Adrenal gland (tissue), 9 donors: ENCODE measurements at regions not wholly inside any gene's neighbourhood (a gene's known extent, or its start where the extent isn't known, plus 50 kb on each side); places are given as distances from the start of the nearest gene placed in this dataset.
"Not testable (repeated sequence)": the region's sequence is repeated elsewhere in the genome, so short reads cannot be mapped to it uniquely, and the experiment has no call there.

ENCODE experiments used
- DNase-seq, 7 donors: peaks; one replicate each; pipeline ENCODE4 v3.0.0-alpha.2; 2019 to 2020
- H3K27ac ChIP-seq, 5 donors: fragments of 200-600 bp; sonication (generic) in 4 of 5; 1 replicate in 3 of 5; 2 replicates in 2 of 5; pipeline versions ENCODE4 v1.5.1 to v1.8.0; 2016 to 2020; ENCODE audit warnings: mild to moderate bottlenecking in 1 of 5
- H3K27me3 ChIP-seq: fragments of 200-600 bp; 2 replicates; pipeline ENCODE4 v1.8.0; 2021
- H3K36me3 ChIP-seq, 2 donors: fragments of 200-600 bp; replicated peaks in 1 of 2; 1 replicate in 1 of 2; 2 replicates in 1 of 2; pipeline versions ENCODE4 v1.5.1 to v1.8.0; 2018 to 2022
- H3K4me1 ChIP-seq, 2 donors: fragments of 200-600 bp; replicated peaks in 1 of 2; 1 replicate in 1 of 2; 2 replicates in 1 of 2; pipeline versions ENCODE4 v1.5.1 to v1.8.0; 2018 to 2021
- H3K4me3 ChIP-seq, 4 donors: fragments of 200-600 bp; sonication (generic) in 3 of 4; one replicate each; pipeline ENCODE4 v1.5.1; 2016 to 2018
- H3K9me3 ChIP-seq, 3 donors: fragments of 200-600 bp; sonication (generic) in 1 of 3; replicated peaks in 1 of 3; 1 replicate in 2 of 3; 2 replicates in 1 of 3; pipeline versions ENCODE4 v1.5.1 to v1.8.0; 2016 to 2021
- CTCF ChIP-seq, 6 experiments: fragments of 450-650 bp in 4 of 6; fragments of 200-600 bp in 2 of 6; sonication (generic) in 1 of 6; IDR thresholded peaks; 1 replicate in 5 of 6; 2 replicates in 1 of 6; pipeline versions ENCODE4 v1.5.1 to v1.8.0; 2016 to 2021; ENCODE audit warnings: antibody characterized with exemption in 6 of 6, mild to moderate bottlenecking in 2 of 6, moderate library complexity in 1 of 6
- POLR2A ChIP-seq, 2 donors: fragments of 450-650 bp; IDR thresholded peaks; one replicate each; pipeline ENCODE4 v1.6.1; 2017; ENCODE audit warnings: antibody characterized with exemption in 2 of 2, mild to moderate bottlenecking in 2 of 2, moderate library complexity in 1 of 2
- WGBS, 4 donors: extraction: QIAGEN DNeasy Blood & Tissue Kit in 2 of 4; methylation state at CpG; one replicate each; pipeline versions ENCODE4 v1.1.5 to v1.1.7; 2013 to 2017; 5-methylcytosine and 5-hydroxymethylcytosine counted together
- intact Hi-C, 2 donors: fragments of 100-400 bp; cut with DNase I; formaldehyde crosslinking; loops; one replicate each; pipeline versions ENCODE4 v1.14.1 to v1.15.0; 2022 to 2023
- donor health status: healthy with polysubstance abuse.
- donor health status: Bipolar disorder and iron deficiency.
- donor health status: DM: yes; HTN: yes; CAD: no.
- donor health status: DM: no; HTN: no; CAD: no.
- donor health status: DM: no; HTN: no; CAD: no.

- Histone ChIP-seq H3K9me3 (no peaks in the 10 kb centered on the region), H3K36me3 (no peaks in the 10 kb centered on the region), H3K27ac (peak overlapping the region in 1 of 5 donors; percentile 22), H3K4me3 (no peak overlapping the region), H3K27me3 (no peaks in the 10 kb centered on the region), H3K4me1 (no peaks in the 10 kb centered on the region)
- intact Hi-C loops: no loop called here
- no peak for TF ChIP-seq POLR2A (IDR thresholded peaks at IDR 0.05)
- TF ChIP-seq CTCF (IDR thresholded peaks at IDR 0.05): no peak
- 71 to 85% (median 80%) methylated on average over 8 of the region's 8 CpGs for WGBS, 4 donors
- DNase-seq: no peak
Measured at GRCh38 chr1:87435484-87435883, 106.8 kb downstream of the LMO4 start.

GRCh38 chr1:87436115-87436514 lies 107.4 kb downstream of the LMO4 start:
- not testable (repeated sequence) for H3K4me3 ChIP-seq
- peak overlapping the region in 1 of 5 donors; percentile 22 for H3K27ac ChIP-seq

GRCh38 chr1:87436534-87436933 lies 107.9 kb downstream of the LMO4 start:
- no peak for TF ChIP-seq CTCF (IDR thresholded peaks at IDR 0.05)
- TF ChIP-seq POLR2A (IDR thresholded peaks at IDR 0.05): no peak
- peak in 3 of 7 donors; percentile 9 to 22 (median 13) for DNase-seq
- Histone ChIP-seq H3K36me3 (no peaks in the 10 kb centered on the region), H3K27me3 (no peaks in the 10 kb centered on the region), H3K27ac (no peak overlapping the region), H3K9me3 (no peaks in the 10 kb centered on the region), H3K4me3 (no peak overlapping the region), H3K4me1 (no peaks in the 10 kb centered on the region)
- intact Hi-C loops: no loop called here
- 47 to 76% (median 67%) methylated on average over 3 to 4 of the region's 4 CpGs for WGBS, 4 donors

More at GRCh38 chr1:87436115-87436514, 107.4 kb downstream of the LMO4 start:
- 65 to 73% (median 68%) methylated on average over 8 of the region's 8 CpGs for WGBS, 4 donors
- DNase-seq, H3K4me1 ChIP-seq, intact Hi-C loops, H3K27me3 ChIP-seq, H3K36me3 ChIP-seq, H3K9me3 ChIP-seq: not testable (repeated sequence)

GRCh38 chr1:87437663-87438295 lies 109.1 kb downstream of the LMO4 start:
- H3K27me3 ChIP-seq: no peaks in the 10 kb centered on the region
- H3K36me3 ChIP-seq: no peaks in the 10 kb centered on the region
- DNase-seq: no peak
- WGBS, 4 donors: 47 to 55% (median 50%) methylated on average over 3 of the region's 3 CpGs
- intact Hi-C loops: no loop called here
- no peak overlapping the region for H3K4me3 ChIP-seq
- no peak for TF ChIP-seq CTCF (IDR thresholded peaks at IDR 0.05)
- TF ChIP-seq POLR2A (IDR thresholded peaks at IDR 0.05): no peak
- H3K9me3 ChIP-seq: no peaks in the 10 kb centered on the region
- H3K27ac ChIP-seq: no peak overlapping the region
- H3K4me1 ChIP-seq: no peaks in the 10 kb centered on the region

GRCh38 chr1:87439821-87440220 lies 111.1 kb downstream of the LMO4 start:
- Histone ChIP-seq H3K27me3 (no peaks in the 10 kb centered on the region), H3K4me1 (no peaks in the 10 kb centered on the region), H3K4me3 (no peak overlapping the region), H3K36me3 (no peaks in the 10 kb centered on the region), H3K27ac (no peak overlapping the region), H3K9me3 (no peaks in the 10 kb centered on the region)
- DNase-seq: no peak
- 68 to 83% (median 78%) methylated on average over 5 of the region's 5 CpGs for WGBS, 4 donors
- no peak for TF ChIP-seq CTCF (IDR thresholded peaks at IDR 0.05)
- no peak for TF ChIP-seq POLR2A (IDR thresholded peaks at IDR 0.05)
- intact Hi-C loops: no loop called here
